CD4-positive, CD25-positive, alpha-beta regulatory T cell (primary cell): ENCODE measurements at regions not wholly inside any gene's neighbourhood (a gene's known extent, or its start where the extent isn't known, plus 50 kb on each side); places are given as distances from the start of the nearest gene placed in this dataset.
A peak's percentile ranks its signal among the peaks of the same experiment; 100 is the strongest.

Experiments used
- ATAC-seq, 2 donors: fragments of 150-1000 bp; cut with Tn5 transposase; one replicate each; pipeline ENCODE4 v1.10.0; 2021; ENCODE audit warnings: low read depth in 2 of 2, moderate number of reproducible peaks in 2 of 2, moderate library complexity in 1 of 2
- DNase-seq, 3 donors: peaks; one replicate each; pipeline versions ENCODE4 v3.0.0 to v3.0.0-alpha.2; 2012 to 2022; ENCODE audit warnings: mixed read lengths in 1 of 3
- H3K27ac ChIP-seq: one replicate; pipeline ENCODE4 v1.7.0; 2013; ENCODE audit warnings: mild to moderate bottlenecking, low read length; ENCODE audit not compliant: insufficient read depth, poor library complexity, severe bottlenecking
- H3K27me3 ChIP-seq: one replicate; pipeline ENCODE4 v1.7.0; 2013; ENCODE audit warnings: low read length; ENCODE audit not compliant: control insufficient read depth, insufficient read depth
- H3K36me3 ChIP-seq: one replicate; pipeline ENCODE4 v1.7.0; 2013; ENCODE audit warnings: mild to moderate bottlenecking, low read length, moderate library complexity; ENCODE audit not compliant: control insufficient read depth, insufficient read depth
- H3K4me1 ChIP-seq: 2 replicates; pipeline ENCODE4 v1.7.0; 2013; ENCODE audit warnings: mild to moderate bottlenecking, low read length; ENCODE audit not compliant: insufficient read depth, control insufficient read depth, poor library complexity, severe bottlenecking
- H3K4me3 ChIP-seq: one replicate; pipeline ENCODE4 v1.7.0; 2013; ENCODE audit warnings: low read depth, mild to moderate bottlenecking, low read length, moderate library complexity
- H3K9me3 ChIP-seq, 2 experiments: 1 replicate in 1 of 2; 2 replicates in 1 of 2; pipeline ENCODE4 v1.7.0; 2013; ENCODE audit warnings: low read length in 2 of 2, mild to moderate bottlenecking in 1 of 2, moderate library complexity in 1 of 2; ENCODE audit not compliant: control insufficient read depth in 2 of 2
- H3K27ac Mint-ChIP-seq, 3 donors: one replicate each; pipeline ENCODE4 v1.8.0; 2020 to 2022; ENCODE audit warnings: mild to moderate bottlenecking in 3 of 3, mixed read lengths in 3 of 3, moderate library complexity in 2 of 3
- H3K27me3 Mint-ChIP-seq: one replicate; pipeline ENCODE4 v1.8.0; 2022; ENCODE audit warnings: mild to moderate bottlenecking, mixed read lengths
- H3K36me3 Mint-ChIP-seq: one replicate; pipeline ENCODE4 v1.8.0; 2020; ENCODE audit warnings: mixed read lengths
- H3K4me1 Mint-ChIP-seq, 4 donors: one replicate each; pipeline ENCODE4 v1.8.0; 2020 to 2022; ENCODE audit warnings: mixed read lengths in 4 of 4, mild to moderate bottlenecking in 1 of 4
- H3K4me3 Mint-ChIP-seq, 4 donors: one replicate each; pipeline ENCODE4 v1.8.0; 2020 to 2022; ENCODE audit warnings: mild to moderate bottlenecking in 4 of 4, mixed read lengths in 4 of 4, moderate library complexity in 3 of 4
- H3K9me3 Mint-ChIP-seq, 7 donors: one replicate each; pipeline ENCODE4 v1.8.0; 2020 to 2022; ENCODE audit warnings: mixed read lengths in 7 of 7, mild to moderate bottlenecking in 3 of 7, moderate library complexity in 2 of 7

DNA sequence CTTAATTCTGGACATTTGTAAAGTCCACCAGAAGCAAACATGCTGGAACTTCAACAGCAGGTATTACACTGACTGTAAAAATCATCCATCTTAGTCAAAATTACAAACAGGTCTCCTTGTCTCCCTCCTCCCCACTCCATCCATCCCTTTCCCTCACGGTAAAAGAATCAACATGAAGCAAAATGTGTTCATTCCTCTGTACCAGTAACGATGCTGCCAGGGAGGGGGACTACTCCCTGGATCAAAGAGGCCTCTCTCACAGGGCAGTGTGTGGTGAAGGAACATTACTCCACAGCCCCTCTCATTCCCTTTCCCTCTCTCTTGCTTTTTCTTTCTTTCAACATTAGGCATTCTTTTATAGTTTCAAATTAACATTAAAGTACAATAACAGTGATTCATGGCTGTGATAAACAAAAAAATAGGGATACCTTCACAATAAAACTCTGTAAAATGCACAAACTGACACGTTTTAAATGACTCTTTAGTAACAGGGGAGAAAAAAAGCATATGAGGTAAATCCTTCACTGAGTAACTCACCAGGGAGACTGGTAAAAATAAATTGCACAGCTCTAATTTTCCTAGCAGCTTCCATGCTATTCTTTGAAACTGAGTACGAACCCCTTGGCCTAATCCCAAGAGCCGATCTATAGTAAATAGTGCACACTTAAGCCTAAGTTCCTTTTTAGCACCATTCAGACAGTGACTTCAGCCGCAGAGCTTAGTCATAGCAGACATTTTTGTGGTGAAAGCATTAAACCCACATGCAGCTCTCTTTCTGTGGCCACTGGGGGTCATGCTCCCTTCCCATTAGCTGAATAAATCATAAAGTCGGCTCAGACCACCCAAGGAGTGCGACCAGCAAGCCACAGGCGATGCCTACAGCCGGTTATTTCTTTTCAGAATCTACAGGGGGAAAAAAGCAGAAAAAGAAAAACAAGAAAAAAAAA is 215.6 kb upstream of the GYPA start:
- Mint-ChIP-seq H3K36me3 (no peaks in the 10 kb centered on the region), H3K27me3 (peaks cover 5% of the 10 kb centered on the region), H3K4me1 (peaks cover 0 to 4% (median 0%) of the 10 kb centered on the region in 4 donors), H3K4me3 (no peak overlapping the region), H3K27ac (no peak overlapping the region), H3K9me3 (peaks cover 0 to 2% (median 0%) of the 10 kb centered on the region in 7 donors)
- no peak for ATAC-seq
- peak in 1 of 3 donors; percentile 12 for DNase-seq
- H3K36me3 ChIP-seq, result no peaks in the 10 kb centered on the region
- H3K27ac ChIP-seq, result no peak overlapping the region
- H3K4me1 ChIP-seq, result no peaks in the 10 kb centered on the region
- H3K9me3 ChIP-seq, result no peaks in the 10 kb centered on the region
- H3K27me3 ChIP-seq, result no peaks in the 10 kb centered on the region
- H3K4me3 ChIP-seq, result no peak overlapping the region

DNA sequence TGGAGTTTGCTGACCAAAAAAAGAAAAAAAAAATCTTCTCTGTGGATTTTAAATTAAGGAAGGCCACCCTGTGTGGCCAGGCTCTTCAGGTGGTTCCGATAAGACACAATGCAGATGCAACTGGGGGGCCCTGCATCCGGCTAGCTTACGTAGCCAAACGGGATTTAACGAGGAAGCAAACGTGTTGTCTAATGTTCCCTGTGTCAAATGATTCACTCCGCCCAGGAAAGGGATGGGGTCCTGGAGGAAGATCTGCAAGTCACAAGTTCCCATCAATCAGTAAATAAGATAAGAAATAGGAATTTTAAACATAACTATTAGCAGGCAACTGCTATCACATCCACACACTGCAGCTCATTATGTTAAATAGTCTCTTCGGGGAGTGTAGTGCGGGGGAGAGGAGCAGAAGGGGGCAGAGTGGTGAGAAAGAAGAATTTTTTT is 216.4 kb upstream of the GYPA start:
- Mint-ChIP-seq H3K4me1 (peaks cover 0 to 4% (median 0%) of the 10 kb centered on the region in 4 donors), H3K36me3 (no peaks in the 10 kb centered on the region), H3K27ac (no peak overlapping the region), H3K9me3 (peaks cover 0 to 2% (median 0%) of the 10 kb centered on the region in 7 donors), H3K4me3 (no peak overlapping the region), H3K27me3 (peaks cover 5% of the 10 kb centered on the region)
- no peaks in the 10 kb centered on the region for H3K9me3 ChIP-seq
- DNase-seq (no peak), ATAC-seq (no peak)
- no peaks in the 10 kb centered on the region for H3K27me3 ChIP-seq
- no peak overlapping the region for H3K27ac ChIP-seq
- H3K4me1 ChIP-seq, result no peaks in the 10 kb centered on the region
- no peak overlapping the region for H3K4me3 ChIP-seq
- H3K36me3 ChIP-seq, result no peaks in the 10 kb centered on the region

DNA sequence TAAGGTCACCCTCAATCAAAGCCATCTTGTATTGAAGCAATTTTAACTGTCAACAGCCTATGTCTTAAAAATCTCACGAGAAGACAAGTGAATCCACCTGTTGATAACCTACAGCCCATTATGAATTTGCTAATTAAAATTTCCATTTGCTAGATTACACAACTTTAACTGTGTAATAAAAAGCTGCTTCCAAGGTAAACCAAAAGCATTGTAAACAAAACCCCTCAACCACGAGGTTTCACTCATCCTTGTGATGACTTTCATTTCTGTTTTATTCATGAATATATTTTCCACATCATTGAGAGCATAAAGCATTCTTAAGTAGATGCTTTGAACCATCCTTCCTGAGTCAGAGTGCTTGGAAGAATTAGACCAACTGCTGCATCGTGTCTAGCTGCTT is 217.5 kb upstream of the GYPA start:
- H3K4me1 Mint-ChIP-seq, result peaks cover 0 to 4% (median 0%) of the 10 kb centered on the region in 4 donors
- no peak overlapping the region for H3K4me3 ChIP-seq
- no peak overlapping the region for H3K27ac ChIP-seq
- no peaks in the 10 kb centered on the region for H3K36me3 Mint-ChIP-seq
- H3K4me1 ChIP-seq, result no peaks in the 10 kb centered on the region
- H3K27me3 ChIP-seq, result no peaks in the 10 kb centered on the region
- peaks cover 0 to 2% (median 0%) of the 10 kb centered on the region in 7 donors for H3K9me3 Mint-ChIP-seq
- DNase-seq, result no peak
- ATAC-seq, result no peak
- H3K9me3 ChIP-seq, result no peaks in the 10 kb centered on the region
- peaks cover 5% of the 10 kb centered on the region for H3K27me3 Mint-ChIP-seq
- no peak overlapping the region for H3K27ac Mint-ChIP-seq
- H3K36me3 ChIP-seq, result no peaks in the 10 kb centered on the region
- H3K4me3 Mint-ChIP-seq, result no peak overlapping the region

GRCh38 chr4:144360146-144360793 is 219.8 kb upstream of the GYPA start:
- H3K27ac ChIP-seq, result no peak overlapping the region
- no peak for DNase-seq
- no peaks in the 10 kb centered on the region for H3K4me1 ChIP-seq
- H3K4me1 Mint-ChIP-seq, result peaks cover 0 to 4% (median 0%) of the 10 kb centered on the region in 4 donors
- H3K36me3 Mint-ChIP-seq, result no peaks in the 10 kb centered on the region
- H3K4me3 Mint-ChIP-seq, result no peak overlapping the region
- no peaks in the 10 kb centered on the region for H3K27me3 ChIP-seq
- H3K9me3 ChIP-seq, result no peaks in the 10 kb centered on the region
- H3K36me3 ChIP-seq, result no peaks in the 10 kb centered on the region
- ATAC-seq, result no peak
- H3K9me3 Mint-ChIP-seq, result peaks cover 0 to 2% (median 0%) of the 10 kb centered on the region in 7 donors
- peaks cover 5% of the 10 kb centered on the region for H3K27me3 Mint-ChIP-seq
- no peak overlapping the region for H3K27ac Mint-ChIP-seq
- H3K4me3 ChIP-seq, result no peak overlapping the region

GRCh38 chr4:144362366-144362765 is 221.8 kb upstream of the GYPA start:
- Mint-ChIP-seq H3K4me1 (peaks cover 0 to 4% (median 0%) of the 10 kb centered on the region in 4 donors), H3K36me3 (no peaks in the 10 kb centered on the region), H3K27ac (no peak overlapping the region), H3K4me3 (no peak overlapping the region), H3K9me3 (peaks cover 0 to 2% (median 0%) of the 10 kb centered on the region in 7 donors), H3K27me3 (no peaks in the 10 kb centered on the region)
- Histone ChIP-seq H3K4me1 (no peaks in the 10 kb centered on the region), H3K27me3 (no peaks in the 10 kb centered on the region), H3K9me3 (no peaks in the 10 kb centered on the region), H3K27ac (no peak overlapping the region), H3K36me3 (no peaks in the 10 kb centered on the region), H3K4me3 (no peak overlapping the region)
- ATAC-seq, result no peak
- DNase-seq, result no peak

GRCh38 chr4:144363890-144364289 is 223.4 kb upstream of the GYPA start:
- H3K27ac Mint-ChIP-seq, result no peak overlapping the region
- Histone ChIP-seq H3K4me3 (no peak overlapping the region), H3K4me1 (no peaks in the 10 kb centered on the region), H3K36me3 (no peaks in the 10 kb centered on the region), H3K27ac (no peak overlapping the region), H3K9me3 (no peaks in the 10 kb centered on the region), H3K27me3 (no peaks in the 10 kb centered on the region)
- peaks cover 0 to 4% (median 0%) of the 10 kb centered on the region in 4 donors for H3K4me1 Mint-ChIP-seq
- H3K27me3 Mint-ChIP-seq, result no peaks in the 10 kb centered on the region
- H3K4me3 Mint-ChIP-seq, result no peak overlapping the region
- H3K36me3 Mint-ChIP-seq, result no peaks in the 10 kb centered on the region
- no peak for DNase-seq
- ATAC-seq, result no peak
- H3K9me3 Mint-ChIP-seq, result peaks cover 0 to 2% (median 0%) of the 10 kb centered on the region in 7 donors

DNA sequence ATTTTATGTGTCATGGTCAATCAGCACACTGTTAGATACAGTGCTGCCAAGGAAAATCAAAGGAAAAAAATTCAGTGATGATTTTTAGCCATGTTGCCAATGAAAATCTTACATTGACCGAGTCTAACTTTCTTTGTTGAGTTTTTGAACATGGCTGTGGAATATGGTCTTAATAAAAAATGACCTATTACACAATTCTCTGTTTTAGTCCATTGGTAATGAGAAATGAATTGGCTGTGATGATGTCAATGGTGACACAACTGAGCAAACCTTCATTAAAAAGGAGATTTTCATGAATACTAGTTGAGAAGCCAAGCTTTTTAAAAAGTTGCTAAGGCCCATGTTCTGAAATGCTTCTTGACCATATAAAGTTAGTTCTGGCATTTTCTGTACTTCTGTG is 225.9 kb upstream of the GYPA start:
- Histone ChIP-seq H3K4me3 (no peak overlapping the region), H3K4me1 (no peaks in the 10 kb centered on the region), H3K36me3 (no peaks in the 10 kb centered on the region), H3K27me3 (no peaks in the 10 kb centered on the region), H3K9me3 (no peaks in the 10 kb centered on the region), H3K27ac (no peak overlapping the region)
- ATAC-seq (no peak), DNase-seq (no peak)
- Mint-ChIP-seq H3K27ac (no peak overlapping the region), H3K4me1 (no peaks in the 10 kb centered on the region), H3K9me3 (peaks cover 0 to 2% (median 0%) of the 10 kb centered on the region in 7 donors), H3K27me3 (no peaks in the 10 kb centered on the region), H3K36me3 (no peaks in the 10 kb centered on the region), H3K4me3 (no peak overlapping the region)
